Testis (tissue), 2 donors: ENCODE measurements at regions not wholly inside any gene's neighbourhood (a gene's known extent, or its start where the extent isn't known, plus 50 kb on each side); places are given as distances from the start of the nearest gene placed in this dataset.

Experiments
- DNase-seq: peaks from one replicate; pipeline ENCODE4 v3.0.0-alpha.2; 2019
- H3K27ac ChIP-seq, 2 donors: fragments of 200-600 bp; sonication (generic); one replicate each; pipeline ENCODE4 v1.5.1; 2019
- H3K27me3 ChIP-seq: fragments of 200-600 bp; sonication (generic); one replicate; pipeline ENCODE4 v1.5.1; 2019
- H3K36me3 ChIP-seq: fragments of 200-600 bp; sonication (generic); one replicate; pipeline ENCODE4 v1.5.1; 2017; ENCODE audit warnings: low read depth; ENCODE audit errors: missing control alignments
- H3K4me1 ChIP-seq: fragments of 200-600 bp; sonication (generic); one replicate; pipeline ENCODE4 v1.5.1; 2019
- H3K4me3 ChIP-seq, 2 donors: fragments of 200-600 bp; sonication (generic); one replicate each; pipeline ENCODE4 v1.5.1; 2017 to 2019
- H3K9me3 ChIP-seq: fragments of 200-600 bp; sonication (generic); one replicate; pipeline ENCODE4 v1.5.1; 2017
- POLR2A ChIP-seq: fragments of 450-650 bp; IDR thresholded peaks from one replicate; pipeline ENCODE4 v1.6.1; 2017; ENCODE audit warnings: antibody characterized with exemption, mild to moderate bottlenecking, moderate library complexity
- WGBS, 2 donors: methylation state at CpG; one replicate each; pipeline ENCODE4 v1.1.5; 2018; 5-methylcytosine and 5-hydroxymethylcytosine counted together
- intact Hi-C: fragments of 100-400 bp; cut with DNase I; formaldehyde crosslinking; loops from one replicate; pipeline ENCODE4 v1.15.1; 2023; ENCODE audit warnings: low total_unique reads
- TF ChIP-seq, protein P1 (sequence below), 3 experiments: fragments of 450-650 bp in 2 of 3; fragments of 200-600 bp in 1 of 3; sonication (generic) in 1 of 3; IDR thresholded peaks; one replicate each; pipeline ENCODE4 v1.5.1; 2016 to 2019; ENCODE audit warnings: antibody characterized with exemption in 3 of 3, mild to moderate bottlenecking in 2 of 3, moderate library complexity in 1 of 3

DNA sequence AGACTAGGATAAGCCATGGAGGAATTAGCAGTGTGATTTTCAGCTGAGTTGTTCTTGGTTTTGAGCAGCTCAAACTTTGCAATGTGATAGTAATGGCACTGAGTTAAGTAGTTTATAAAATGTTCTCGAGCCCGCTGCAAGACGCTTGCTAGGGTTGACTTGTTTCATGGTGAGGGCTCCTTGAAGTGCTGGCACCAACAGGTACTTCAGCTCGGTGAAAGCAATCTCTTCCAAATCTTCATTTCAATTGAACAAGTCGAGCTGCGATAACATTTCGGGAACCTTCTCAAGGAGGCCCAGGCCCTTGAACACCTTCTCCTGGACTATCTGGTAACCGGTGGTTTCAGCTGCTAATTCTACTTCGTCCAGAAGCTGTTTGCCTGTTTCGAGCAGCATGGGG is 50.8 kb upstream of the DYNC1LI1 start:
- Histone ChIP-seq H3K4me3 (no peak overlapping the region), H3K27ac (no peak overlapping the region), H3K27me3 (no peaks in the 10 kb centered on the region), H3K36me3 (no peaks in the 10 kb centered on the region), H3K4me1 (no peaks in the 10 kb centered on the region), H3K9me3 (no peaks in the 10 kb centered on the region)
- no peak for DNase-seq
- TF ChIP-seq, protein P1, sequence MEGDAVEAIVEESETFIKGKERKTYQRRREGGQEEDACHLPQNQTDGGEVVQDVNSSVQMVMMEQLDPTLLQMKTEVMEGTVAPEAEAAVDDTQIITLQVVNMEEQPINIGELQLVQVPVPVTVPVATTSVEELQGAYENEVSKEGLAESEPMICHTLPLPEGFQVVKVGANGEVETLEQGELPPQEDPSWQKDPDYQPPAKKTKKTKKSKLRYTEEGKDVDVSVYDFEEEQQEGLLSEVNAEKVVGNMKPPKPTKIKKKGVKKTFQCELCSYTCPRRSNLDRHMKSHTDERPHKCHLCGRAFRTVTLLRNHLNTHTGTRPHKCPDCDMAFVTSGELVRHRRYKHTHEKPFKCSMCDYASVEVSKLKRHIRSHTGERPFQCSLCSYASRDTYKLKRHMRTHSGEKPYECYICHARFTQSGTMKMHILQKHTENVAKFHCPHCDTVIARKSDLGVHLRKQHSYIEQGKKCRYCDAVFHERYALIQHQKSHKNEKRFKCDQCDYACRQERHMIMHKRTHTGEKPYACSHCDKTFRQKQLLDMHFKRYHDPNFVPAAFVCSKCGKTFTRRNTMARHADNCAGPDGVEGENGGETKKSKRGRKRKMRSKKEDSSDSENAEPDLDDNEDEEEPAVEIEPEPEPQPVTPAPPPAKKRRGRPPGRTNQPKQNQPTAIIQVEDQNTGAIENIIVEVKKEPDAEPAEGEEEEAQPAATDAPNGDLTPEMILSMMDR (IDR thresholded peaks at IDR 0.05), result no peak
- TF ChIP-seq POLR2A, result no peak
- intact Hi-C loops, result no loop called here
- 72 to 75% methylated on average over 10 of the region's 10 CpGs for WGBS, 2 donors

DNA sequence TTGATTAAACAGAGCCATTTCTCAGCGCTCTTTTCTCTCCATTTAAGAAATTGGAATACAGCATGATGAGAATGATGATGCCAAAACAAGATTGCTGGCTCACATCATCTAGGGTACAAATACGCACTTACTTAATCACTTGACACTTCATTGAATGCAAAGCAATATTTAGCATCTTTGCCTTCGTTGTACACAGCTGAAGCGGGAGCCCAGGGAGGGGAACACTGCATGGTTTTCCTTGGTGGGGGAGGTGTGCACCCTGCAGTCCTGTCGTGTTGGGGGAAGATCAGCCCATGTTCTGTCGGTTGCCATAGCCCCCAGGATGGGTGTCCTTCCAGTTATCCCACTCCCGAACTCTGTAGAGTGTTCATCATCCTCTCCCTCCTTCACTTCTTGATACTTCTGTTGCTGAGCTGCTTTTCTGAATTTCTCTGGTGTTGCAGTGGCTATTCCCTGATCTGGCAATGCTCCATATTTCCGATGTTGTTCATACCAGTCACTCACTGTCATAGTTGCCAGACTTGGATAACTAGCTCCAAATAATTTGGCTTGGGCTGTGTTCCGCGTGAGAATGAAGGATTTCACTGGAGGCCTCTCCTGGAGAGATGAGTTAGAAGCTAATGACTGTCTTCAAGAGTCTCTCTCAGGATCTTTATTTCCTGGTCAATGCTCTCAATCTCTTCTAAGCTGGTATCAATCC is 50.1 kb upstream of the DYNC1LI1 start:
- 80 to 81% methylated on average over 10 of the region's 10 CpGs for WGBS, 2 donors
- H3K36me3 ChIP-seq, result no peaks in the 10 kb centered on the region

More for the DNA sequence above, 50.1 kb upstream of the DYNC1LI1 start:
- Histone ChIP-seq H3K9me3 (no peaks in the 10 kb centered on the region), H3K27ac (no peak overlapping the region), H3K27me3 (no peaks in the 10 kb centered on the region), H3K4me1 (no peaks in the 10 kb centered on the region), H3K4me3 (no peak overlapping the region)
- intact Hi-C loops, result no loop called here
- no peak for DNase-seq
- no peak for TF ChIP-seq POLR2A
- TF ChIP-seq, protein P1 (IDR thresholded peaks at IDR 0.05), result no peak
